SU-DHL-6 (cell line): ENCODE measurements at regions not wholly inside any gene's neighbourhood (a gene's known extent, or its start where the extent isn't known, plus 50 kb on each side); places are given as distances from the start of the nearest gene placed in this dataset.

Experiments used
- H2AFZ ChIP-seq: fragments of 200-600 bp; sonication (generic); 2 replicates; pipeline ENCODE4 v1.6.1; 2014; ENCODE audit warnings: low read depth, mild to moderate bottlenecking, moderate library complexity, mixed read lengths, antibody characterized with exemption, low read length; ENCODE audit not compliant: severe bottlenecking
- H3F3A ChIP-seq: fragments of 200-600 bp; shearing (Covaris generic); 2 replicates; pipeline ENCODE4 v1.6.0; 2016; ENCODE audit warnings: antibody characterized with exemption, mild to moderate bottlenecking; ENCODE audit not compliant: insufficient read depth
- H3K27ac ChIP-seq: fragments of 200-600 bp; sonication (generic); 2 replicates; pipeline ENCODE4 v1.5.1; 2016; ENCODE audit warnings: low read depth, mild to moderate bottlenecking, low read length, moderate library complexity, mixed read lengths
- H3K27me3 ChIP-seq: fragments of 200-600 bp; sonication (generic), shearing (Covaris generic); 2 replicates; pipeline ENCODE4 v1.6.0; 2014; ENCODE audit warnings: mild to moderate bottlenecking, low read length
- H3K36me3 ChIP-seq: fragments of 200-600 bp; sonication (generic); 2 replicates; pipeline ENCODE4 v1.6.1; 2014; ENCODE audit warnings: mild to moderate bottlenecking, low read length, mixed read lengths
- H3K4me2 ChIP-seq: fragments of 300-600, 200-600 bp; shearing (Covaris generic), sonication (generic); 2 replicates; pipeline ENCODE4 v1.6.0; 2014; ENCODE audit warnings: low read length, low read depth, mild to moderate bottlenecking; ENCODE audit not compliant: poor library complexity, severe bottlenecking
- H3K4me3 ChIP-seq: fragments of 200-600 bp; sonication (generic); 2 replicates; pipeline ENCODE4 v1.5.1; 2014; ENCODE audit warnings: antibody characterized with exemption, low read length, mild to moderate bottlenecking, mixed read lengths; ENCODE audit not compliant: insufficient read depth, poor library complexity, severe bottlenecking
- H3K79me2 ChIP-seq: fragments of 200-600 bp; sonication (generic); 2 replicates; pipeline ENCODE4 v1.6.1; 2014; ENCODE audit warnings: mild to moderate bottlenecking, low read length, moderate library complexity; ENCODE audit not compliant: insufficient read depth
- H3K9ac ChIP-seq: fragments of 200-600 bp; sonication (generic); 2 replicates; pipeline ENCODE4 v1.7.0; 2014; ENCODE audit warnings: mild to moderate bottlenecking, low read length
- H3K9me2 ChIP-seq: fragments of 200-600 bp; sonication (generic); replicated peaks from 2 replicates; pipeline ENCODE4 v1.6.1; 2014; ENCODE audit warnings: low read length; ENCODE audit not compliant: insufficient read depth
- H3K9me3 ChIP-seq: fragments of 200-600 bp; sonication (generic); 2 replicates; pipeline ENCODE4 v1.6.1; 2014; ENCODE audit warnings: low read length, mixed read lengths; ENCODE audit not compliant: insufficient read depth
- H4K20me1 ChIP-seq: fragments of 200-600 bp; sonication (generic); 2 replicates; pipeline ENCODE4 v1.6.1; 2014; ENCODE audit warnings: low read depth, mild to moderate bottlenecking, antibody characterized with exemption, low read length, moderate library complexity, mixed read lengths
- EZH2phosphoT487 ChIP-seq: fragments of 200-600 bp; sonication (generic), shearing (Covaris generic); conservative IDR thresholded peaks from 2 replicates; pipeline ENCODE4 v1.6.1; 2018; ENCODE audit warnings: mild to moderate bottlenecking, antibody characterized with exemption, low read length, moderate library complexity, mixed read lengths
- TF ChIP-seq, protein P1 (sequence below): fragments of 200-600 bp; sonication (generic); IDR thresholded peaks from one replicate; pipeline ENCODE4 v1.5.1; 2017; ENCODE audit warnings: antibody characterized with exemption, mild to moderate bottlenecking, low read length, moderate library complexity; ENCODE audit not compliant: insufficient read depth, poor library complexity, severe bottlenecking

DNA sequence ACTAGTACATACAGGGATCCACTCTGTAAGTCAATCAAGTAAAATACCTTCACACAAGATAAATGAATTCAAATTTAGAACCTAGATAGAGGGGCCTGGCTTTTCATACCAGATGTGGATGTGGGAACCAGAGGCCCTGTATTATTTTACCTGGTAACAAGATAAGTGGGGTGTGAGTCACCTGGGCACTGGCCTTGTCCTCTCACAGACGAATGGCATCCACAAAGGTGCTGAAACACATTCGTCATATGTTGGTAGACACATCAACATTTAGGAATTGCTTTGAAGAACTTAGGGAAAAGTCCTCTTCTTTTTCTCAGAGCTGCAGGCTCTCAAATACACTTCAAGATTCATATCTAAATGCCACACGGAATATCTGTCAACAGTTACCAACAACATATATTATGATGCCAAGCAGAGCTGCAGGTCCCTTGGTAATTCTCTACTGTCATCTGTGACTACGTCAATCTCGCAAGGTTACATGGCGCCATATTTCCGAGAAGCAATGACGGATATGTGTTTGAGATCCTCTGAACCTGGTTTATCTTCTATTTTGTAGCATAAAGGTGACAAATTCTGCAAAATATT, 618.6 kb downstream of the EPM2A start:
- Histone ChIP-seq H3K4me3 (no peak overlapping the region), H3K27me3 (no peaks in the 10 kb centered on the region; the same call in 1 of the 2 replicates), H3K9me2 (no peaks in the 10 kb centered on the region), H3K9ac (no peak overlapping the region), H3K4me2 (no peak overlapping the region), H3K79me2 (no peaks in the 10 kb centered on the region), H3K36me3 (no peaks in the 10 kb centered on the region), H3K9me3 (no peaks in the 10 kb centered on the region), H3K27ac (no peak overlapping the region), H3F3A (no peaks in the 10 kb centered on the region), H4K20me1 (no peaks in the 10 kb centered on the region), H2AFZ (no peak overlapping the region)
- no peak for TF ChIP-seq EZH2phosphoT487
- TF ChIP-seq, protein P1, sequence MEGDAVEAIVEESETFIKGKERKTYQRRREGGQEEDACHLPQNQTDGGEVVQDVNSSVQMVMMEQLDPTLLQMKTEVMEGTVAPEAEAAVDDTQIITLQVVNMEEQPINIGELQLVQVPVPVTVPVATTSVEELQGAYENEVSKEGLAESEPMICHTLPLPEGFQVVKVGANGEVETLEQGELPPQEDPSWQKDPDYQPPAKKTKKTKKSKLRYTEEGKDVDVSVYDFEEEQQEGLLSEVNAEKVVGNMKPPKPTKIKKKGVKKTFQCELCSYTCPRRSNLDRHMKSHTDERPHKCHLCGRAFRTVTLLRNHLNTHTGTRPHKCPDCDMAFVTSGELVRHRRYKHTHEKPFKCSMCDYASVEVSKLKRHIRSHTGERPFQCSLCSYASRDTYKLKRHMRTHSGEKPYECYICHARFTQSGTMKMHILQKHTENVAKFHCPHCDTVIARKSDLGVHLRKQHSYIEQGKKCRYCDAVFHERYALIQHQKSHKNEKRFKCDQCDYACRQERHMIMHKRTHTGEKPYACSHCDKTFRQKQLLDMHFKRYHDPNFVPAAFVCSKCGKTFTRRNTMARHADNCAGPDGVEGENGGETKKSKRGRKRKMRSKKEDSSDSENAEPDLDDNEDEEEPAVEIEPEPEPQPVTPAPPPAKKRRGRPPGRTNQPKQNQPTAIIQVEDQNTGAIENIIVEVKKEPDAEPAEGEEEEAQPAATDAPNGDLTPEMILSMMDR, result no peak

DNA sequence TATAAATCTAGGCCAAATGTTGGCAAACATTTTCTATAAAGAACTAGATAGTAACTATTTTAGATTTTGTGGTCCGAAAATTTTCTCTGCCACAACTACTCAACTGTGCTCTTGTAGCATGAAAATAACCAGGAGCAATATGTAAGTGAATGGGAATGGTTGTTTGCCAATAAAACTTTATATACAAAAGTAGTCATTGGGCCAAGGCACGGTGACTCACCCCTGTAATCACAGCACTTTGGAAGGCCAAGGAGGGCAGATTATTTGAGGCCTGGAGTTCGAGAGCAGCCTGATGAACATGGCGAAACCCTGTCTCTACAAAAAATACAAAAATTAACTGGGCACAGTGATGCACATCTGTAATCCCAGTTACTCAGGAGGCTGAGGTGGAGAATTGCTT, 617.1 kb downstream of the EPM2A start:
- H3K79me2 ChIP-seq, result no peaks in the 10 kb centered on the region
- H3K36me3 ChIP-seq, result no peaks in the 10 kb centered on the region
- no peaks in the 10 kb centered on the region for H4K20me1 ChIP-seq
- no peak for TF ChIP-seq EZH2phosphoT487
- TF ChIP-seq, protein P1, result no peak
- no peaks in the 10 kb centered on the region for H3K9me2 ChIP-seq
- H3F3A ChIP-seq, result no peaks in the 10 kb centered on the region
- H3K4me2 ChIP-seq, result no peak overlapping the region
- H3K9me3 ChIP-seq, result no peaks in the 10 kb centered on the region
- H3K4me3 ChIP-seq, result no peak overlapping the region
- no peak overlapping the region for H3K27ac ChIP-seq
- H3K9ac ChIP-seq, result no peak overlapping the region
- H2AFZ ChIP-seq, result no peak overlapping the region
- no peaks in the 10 kb centered on the region; the same call in 1 of the 2 replicates for H3K27me3 ChIP-seq

DNA sequence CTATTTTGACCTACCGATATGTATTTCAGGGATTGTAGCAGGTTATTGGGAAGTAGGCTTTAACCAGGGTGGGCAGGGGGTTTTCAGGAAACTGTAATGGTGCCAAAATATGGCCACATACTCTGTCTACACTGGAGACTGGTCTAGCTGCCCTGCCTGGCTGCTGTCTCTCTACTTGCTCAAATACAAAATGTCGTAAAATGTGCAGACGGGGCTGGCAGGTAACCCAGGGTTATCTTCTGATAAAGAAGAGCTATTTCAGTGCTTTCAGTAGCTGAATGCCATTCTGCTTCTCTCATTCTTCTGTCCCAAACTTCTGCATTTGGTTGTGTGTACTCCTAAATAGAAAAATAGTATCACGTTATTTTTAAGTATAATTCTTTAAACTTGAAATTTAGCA, 616.2 kb downstream of the EPM2A start:
- no peaks in the 10 kb centered on the region for H3K36me3 ChIP-seq
- no peaks in the 10 kb centered on the region for H4K20me1 ChIP-seq
- H3K9ac ChIP-seq, result no peak overlapping the region
- no peaks in the 10 kb centered on the region for H3K79me2 ChIP-seq
- H3F3A ChIP-seq, result no peaks in the 10 kb centered on the region
- no peak overlapping the region for H3K4me3 ChIP-seq
- H3K4me2 ChIP-seq, result no peak overlapping the region
- H2AFZ ChIP-seq, result no peak overlapping the region
- no peaks in the 10 kb centered on the region for H3K9me3 ChIP-seq
- no peaks in the 10 kb centered on the region; the same call in 1 of the 2 replicates for H3K27me3 ChIP-seq
- H3K27ac ChIP-seq, result no peak overlapping the region
- no peak for TF ChIP-seq EZH2phosphoT487
- TF ChIP-seq, protein P1, result no peak
- no peaks in the 10 kb centered on the region for H3K9me2 ChIP-seq
